ENCODE measurements at regions not wholly inside any gene's neighbourhood (a gene's known extent, or its start where the extent isn't known, plus 50 kb on each side); places are given as distances from the start of the nearest gene placed in this dataset.

GRCh38 chr2:177084607-177085006 lies 128.0 kb upstream of the HNRNPA3 start:
- TF ChIP-seq, protein P1, sequence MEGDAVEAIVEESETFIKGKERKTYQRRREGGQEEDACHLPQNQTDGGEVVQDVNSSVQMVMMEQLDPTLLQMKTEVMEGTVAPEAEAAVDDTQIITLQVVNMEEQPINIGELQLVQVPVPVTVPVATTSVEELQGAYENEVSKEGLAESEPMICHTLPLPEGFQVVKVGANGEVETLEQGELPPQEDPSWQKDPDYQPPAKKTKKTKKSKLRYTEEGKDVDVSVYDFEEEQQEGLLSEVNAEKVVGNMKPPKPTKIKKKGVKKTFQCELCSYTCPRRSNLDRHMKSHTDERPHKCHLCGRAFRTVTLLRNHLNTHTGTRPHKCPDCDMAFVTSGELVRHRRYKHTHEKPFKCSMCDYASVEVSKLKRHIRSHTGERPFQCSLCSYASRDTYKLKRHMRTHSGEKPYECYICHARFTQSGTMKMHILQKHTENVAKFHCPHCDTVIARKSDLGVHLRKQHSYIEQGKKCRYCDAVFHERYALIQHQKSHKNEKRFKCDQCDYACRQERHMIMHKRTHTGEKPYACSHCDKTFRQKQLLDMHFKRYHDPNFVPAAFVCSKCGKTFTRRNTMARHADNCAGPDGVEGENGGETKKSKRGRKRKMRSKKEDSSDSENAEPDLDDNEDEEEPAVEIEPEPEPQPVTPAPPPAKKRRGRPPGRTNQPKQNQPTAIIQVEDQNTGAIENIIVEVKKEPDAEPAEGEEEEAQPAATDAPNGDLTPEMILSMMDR (IDR thresholded peaks at IDR 0.05): no peak
- no peak for TF ChIP-seq POLR2A (IDR thresholded peaks at IDR 0.05)
